GM18505 (cell line): ENCODE measurements at regions not wholly inside any gene's neighbourhood (a gene's known extent, or its start where the extent isn't known, plus 50 kb on each side); places are given as distances from the start of the nearest gene placed in this dataset.
"Not testable (repeated sequence)": the region's sequence is repeated elsewhere in the genome, so short reads cannot be mapped to it uniquely, and the experiment has no call there.

Experiments
- ATAC-seq: cut with Tn5 transposase; IDR thresholded peaks from one replicate; pipeline ENCODE4 v1.9.1; 2021; ENCODE audit not compliant: unreplicated experiment
- POLR2A ChIP-seq: IDR thresholded peaks from 4 replicates; pipeline ENCODE4 v1.6.1; 2011; ENCODE audit warnings: borderline replicate concordance; ENCODE audit not compliant: insufficient read depth, insufficient read length; ENCODE audit errors: extremely low read depth

- ATAC-seq, result no peak
These were observed 497.5 kb downstream of the RERGL start for GRCh38 chr12:17592472-17592871.

GRCh38 chr12:17591005-17591681, 498.9 kb downstream of the RERGL start:
- TF ChIP-seq POLR2A, result no peak
- ATAC-seq, result no peak

More at GRCh38 chr12:17592472-17592871, 497.5 kb downstream of the RERGL start:
- TF ChIP-seq POLR2A, result no peak

GRCh38 chr12:17588968-17589367, 501.0 kb downstream of the RERGL start:
- ATAC-seq, result no peak
- TF ChIP-seq POLR2A, result no peak

- no peak for ATAC-seq
- no peak for TF ChIP-seq POLR2A
These were observed 510.6 kb downstream of the RERGL start for GRCh38 chr12:17579205-17580026.

DNA sequence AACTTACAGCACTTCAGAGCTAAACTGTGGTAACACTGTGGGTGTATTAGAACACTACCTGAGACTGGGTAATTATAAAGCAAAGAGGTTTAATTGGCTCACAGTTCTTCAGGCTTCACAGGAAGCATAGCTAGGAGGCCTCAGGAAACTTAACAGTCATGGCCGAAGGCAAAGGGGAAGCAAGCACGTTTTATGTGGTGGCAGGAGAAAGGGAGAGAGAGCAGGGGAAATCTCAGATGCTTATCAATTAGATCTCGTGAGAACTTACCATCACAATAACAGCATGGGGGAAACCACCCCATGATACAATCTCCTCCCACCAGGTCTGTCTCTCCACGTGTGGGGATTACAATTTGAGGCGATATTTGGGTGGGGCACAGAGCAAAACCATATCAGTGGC, 512.6 kb downstream of the RERGL start:
- ATAC-seq, result no peak
- TF ChIP-seq POLR2A, result no peak

GRCh38 chr12:17572250-17572649, 517.7 kb downstream of the RERGL start:
- no peak for TF ChIP-seq POLR2A
- no peak for ATAC-seq

DNA sequence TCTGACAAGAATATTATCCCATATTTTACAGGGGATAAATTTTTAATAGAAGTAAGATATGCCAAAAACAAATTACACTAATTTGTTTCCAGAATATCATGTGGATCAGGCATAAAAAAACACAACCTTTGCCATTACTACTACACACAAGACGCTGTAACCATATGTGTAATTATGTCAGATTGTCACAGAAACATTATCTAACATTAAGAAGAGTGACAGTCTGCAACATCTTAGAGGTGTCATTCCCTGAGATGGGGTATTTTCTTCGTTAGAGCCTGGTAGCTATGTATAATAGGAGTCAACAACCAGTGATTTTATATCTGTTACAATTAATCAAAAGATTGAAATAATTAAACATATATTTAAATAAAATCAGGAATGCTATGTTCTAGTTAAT, 518.9 kb downstream of the RERGL start:
- no peak for ATAC-seq
- no peak for TF ChIP-seq POLR2A

- not testable (repeated sequence) for ATAC-seq
These were observed 525.4 kb downstream of the RERGL start for GRCh38 chr12:17564630-17565029.

GRCh38 chr12:17550011-17550410, 540.0 kb downstream of the RERGL start:
- no peak for TF ChIP-seq POLR2A

DNA sequence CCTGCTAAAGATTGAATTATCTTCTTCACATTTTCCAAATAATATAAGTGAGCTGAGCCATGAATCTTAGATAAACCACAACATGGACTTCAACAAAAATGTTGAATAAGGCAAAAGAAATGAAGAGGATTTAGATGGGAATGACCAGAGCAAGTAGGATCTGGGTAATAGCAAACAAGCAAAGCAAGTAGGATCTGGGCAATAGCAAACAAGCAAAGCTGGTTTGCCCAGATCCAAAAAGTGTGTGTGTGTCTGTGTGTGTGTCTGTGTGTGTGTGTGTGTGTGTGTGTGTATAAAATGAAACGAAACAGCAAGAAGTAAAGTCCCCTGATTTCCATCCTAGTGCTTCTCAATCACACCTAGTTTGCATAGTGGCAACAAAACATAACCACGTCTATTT, 549.1 kb downstream of the RERGL start:
- no peak for TF ChIP-seq POLR2A
- no peak for ATAC-seq

More at GRCh38 chr12:17550011-17550410, 540.0 kb downstream of the RERGL start:
- ATAC-seq, result no peak

GRCh38 chr12:17528394-17528793, 561.6 kb downstream of the RERGL start:
- no peak for ATAC-seq
- TF ChIP-seq POLR2A, result no peak

GRCh38 chr12:17527021-17527420, 563.0 kb downstream of the RERGL start:
- TF ChIP-seq POLR2A, result no peak
- ATAC-seq, result no peak

DNA sequence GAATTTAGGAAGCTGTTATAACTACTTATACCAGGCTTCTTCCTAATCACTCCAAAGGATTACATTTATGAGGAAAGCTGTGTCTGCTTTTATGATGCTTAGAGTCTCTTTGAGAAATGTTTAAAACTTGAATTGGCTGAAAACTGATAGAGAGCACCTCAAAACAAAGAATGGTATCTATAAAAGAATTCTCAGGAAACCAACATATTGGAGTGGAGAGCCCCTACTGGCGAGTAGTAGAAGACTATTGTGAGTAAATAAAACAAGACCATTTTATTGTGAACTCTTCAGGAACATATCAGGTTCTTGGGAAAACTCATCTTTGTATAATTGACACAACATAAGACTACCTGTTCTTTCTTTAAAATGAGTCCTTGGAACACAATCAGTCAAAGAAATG, 578.6 kb downstream of the RERGL start:
- no peak for ATAC-seq
- no peak for TF ChIP-seq POLR2A

GRCh38 chr12:17507336-17507735, 582.7 kb downstream of the RERGL start:
- TF ChIP-seq POLR2A, result no peak
- no peak for ATAC-seq
